Neural cell (in vitro differentiated cells): ENCODE measurements at regions not wholly inside any gene's neighbourhood (a gene's known extent, or its start where the extent isn't known, plus 50 kb on each side); places are given as distances from the start of the nearest gene placed in this dataset.

Experiments
- H2AFZ ChIP-seq: fragments of 200-600, 300-800 bp; sonication (generic), shearing (Covaris generic); 2 replicates; pipeline ENCODE4 v1.6.0; 2014; ENCODE audit warnings: low read depth, mild to moderate bottlenecking, antibody characterized with exemption, low read length, moderate library complexity
- H3F3A ChIP-seq: fragments of 200-600 bp; shearing (Covaris generic); 2 replicates; pipeline ENCODE4 v1.6.1; 2016; ENCODE audit warnings: mild to moderate bottlenecking, moderate library complexity, mixed read lengths, antibody characterized with exemption, low read length; ENCODE audit not compliant: insufficient read depth, poor library complexity, severe bottlenecking
- H3K27ac ChIP-seq: fragments of 200-600, 300-800 bp; sonication (generic), shearing (Covaris generic); 2 replicates; pipeline ENCODE4 v1.5.1; 2014; ENCODE audit warnings: mild to moderate bottlenecking, low read length, moderate library complexity
- H3K27me3 ChIP-seq: fragments of 300-800, 200-600 bp; sonication (generic), shearing (Covaris generic); 2 replicates; pipeline ENCODE4 v1.6.0; 2014; ENCODE audit warnings: mild to moderate bottlenecking, low read depth, low read length, moderate library complexity; ENCODE audit not compliant: insufficient read depth
- H3K36me3 ChIP-seq: fragments of 300-800, 200-600 bp; sonication (generic), shearing (Covaris generic); 2 replicates; pipeline ENCODE4 v1.5.1; 2014; ENCODE audit warnings: mild to moderate bottlenecking, antibody characterized with exemption, low read length, moderate library complexity; ENCODE audit not compliant: insufficient read depth
- H3K4me2 ChIP-seq: fragments of 300-800, 200-600 bp; sonication (generic), shearing (Covaris generic); 2 replicates; pipeline ENCODE4 v1.6.0; 2014; ENCODE audit warnings: mild to moderate bottlenecking, low read length
- H3K4me3 ChIP-seq: fragments of 300-800, 200-600 bp; sonication (generic), shearing (Covaris generic); 2 replicates; pipeline ENCODE4 v1.5.1; 2014; ENCODE audit warnings: mild to moderate bottlenecking, low read length, moderate library complexity
- H3K79me2 ChIP-seq: fragments of 200-600 bp; shearing (Covaris generic); replicated peaks from 2 replicates; pipeline ENCODE4 v1.6.0; 2014; ENCODE audit warnings: mild to moderate bottlenecking, low read length, moderate library complexity; ENCODE audit not compliant: insufficient read depth
- H3K9ac ChIP-seq: fragments of 300-800, 200-600 bp; sonication (generic), shearing (Covaris generic); 2 replicates; pipeline ENCODE4 v1.6.1; 2016; ENCODE audit warnings: mild to moderate bottlenecking, low read length, mixed read lengths
- H3K9me2 ChIP-seq: fragments of 200-600 bp; shearing (Covaris generic); 2 replicates; pipeline ENCODE4 v1.6.1; 2016; ENCODE audit warnings: mild to moderate bottlenecking, low read length, mixed read lengths; ENCODE audit not compliant: insufficient read depth
- H3K9me3 ChIP-seq: fragments of 200-600, 300-800 bp; sonication (generic), shearing (Covaris generic); 2 replicates; pipeline ENCODE4 v1.6.1; 2016; ENCODE audit warnings: mild to moderate bottlenecking, mixed run types, low read length, moderate library complexity, mixed read lengths
- H4K20me1 ChIP-seq: fragments of 200-600 bp; shearing (Covaris generic); 2 replicates; pipeline ENCODE4 v1.6.1; 2016; ENCODE audit warnings: mild to moderate bottlenecking, mixed run types; ENCODE audit not compliant: insufficient read depth
- EP300 ChIP-seq: fragments of 450-650 bp; conservative IDR thresholded peaks from 2 replicates; pipeline ENCODE4 v1.6.1; 2014; ENCODE audit warnings: antibody characterized with exemption, mild to moderate bottlenecking, moderate library complexity; ENCODE audit not compliant: poor library complexity, severe bottlenecking
- POLR2AphosphoS5 ChIP-seq: IDR thresholded peaks from 2 replicates; pipeline ENCODE4 v1.6.1; 2012
- SMC3 ChIP-seq: fragments of 450-650 bp; conservative IDR thresholded peaks from 2 replicates; pipeline ENCODE4 v1.6.1; 2014; ENCODE audit warnings: antibody characterized with exemption, mild to moderate bottlenecking, moderate library complexity; ENCODE audit not compliant: poor library complexity

GRCh38 chr15:81083201-81083600, 50.9 kb upstream of the CFAP161 start:
- H3K4me3 ChIP-seq, result no peak overlapping the region
- H3K4me2 ChIP-seq, result no peak overlapping the region
- H3K79me2 ChIP-seq, result no peaks in the 10 kb centered on the region
- no peak for TF ChIP-seq SMC3
- TF ChIP-seq POLR2AphosphoS5, result peak; percentile 58
- TF ChIP-seq EP300, result peak; percentile 94
- no peaks in the 10 kb centered on the region for H3K27me3 ChIP-seq
- H2AFZ ChIP-seq, result no peak overlapping the region
- no peaks in the 10 kb centered on the region for H4K20me1 ChIP-seq
- no peaks in the 10 kb centered on the region for H3F3A ChIP-seq
- H3K36me3 ChIP-seq, result no peaks in the 10 kb centered on the region
- peak overlapping the region; percentile 45 for H3K27ac ChIP-seq
- no peaks in the 10 kb centered on the region for H3K9me2 ChIP-seq
- no peaks in the 10 kb centered on the region for H3K9me3 ChIP-seq
- no peak overlapping the region for H3K9ac ChIP-seq
